ENCODE measurements at regions not wholly inside any gene's neighbourhood (a gene's known extent, or its start where the extent isn't known, plus 50 kb on each side); places are given as distances from the start of the nearest gene placed in this dataset.

DNA sequence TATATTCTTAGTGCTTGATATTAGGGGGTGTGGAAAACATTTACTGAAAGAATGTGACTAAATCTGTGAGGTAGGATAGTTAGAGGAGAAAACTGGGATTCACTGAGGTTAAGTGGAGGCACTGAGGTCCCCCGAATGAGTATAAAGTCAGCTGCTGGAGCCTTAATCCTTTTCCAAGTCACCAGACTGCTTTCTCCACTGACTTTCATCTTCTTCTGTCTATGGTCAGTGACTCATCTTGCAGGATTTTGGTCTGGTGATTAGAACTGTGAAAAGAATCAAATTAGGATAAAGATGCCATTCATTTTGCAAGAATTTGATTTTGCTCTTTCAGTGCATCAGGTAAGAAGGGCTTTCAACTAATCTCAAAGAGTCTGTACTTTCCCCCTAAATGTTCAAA is 89.3 kb upstream of the ALDH1A1 start:
- DNase-seq (ENCODE audit: low read depth in 1 of 2, low spot score in 1 of 2) = no peak
- Histone ChIP-seq H3K27ac (replicated peaks) (no peak overlapping the region), H3K27me3 (ENCODE audit: insufficient read depth, poor library complexity, severe bottlenecking) (peaks cover 2% of the 10 kb centered on the region), H3K4me3 (replicated peaks; ENCODE audit: insufficient read depth, low read length) (no peak overlapping the region)
- TF ChIP-seq, protein P1, sequence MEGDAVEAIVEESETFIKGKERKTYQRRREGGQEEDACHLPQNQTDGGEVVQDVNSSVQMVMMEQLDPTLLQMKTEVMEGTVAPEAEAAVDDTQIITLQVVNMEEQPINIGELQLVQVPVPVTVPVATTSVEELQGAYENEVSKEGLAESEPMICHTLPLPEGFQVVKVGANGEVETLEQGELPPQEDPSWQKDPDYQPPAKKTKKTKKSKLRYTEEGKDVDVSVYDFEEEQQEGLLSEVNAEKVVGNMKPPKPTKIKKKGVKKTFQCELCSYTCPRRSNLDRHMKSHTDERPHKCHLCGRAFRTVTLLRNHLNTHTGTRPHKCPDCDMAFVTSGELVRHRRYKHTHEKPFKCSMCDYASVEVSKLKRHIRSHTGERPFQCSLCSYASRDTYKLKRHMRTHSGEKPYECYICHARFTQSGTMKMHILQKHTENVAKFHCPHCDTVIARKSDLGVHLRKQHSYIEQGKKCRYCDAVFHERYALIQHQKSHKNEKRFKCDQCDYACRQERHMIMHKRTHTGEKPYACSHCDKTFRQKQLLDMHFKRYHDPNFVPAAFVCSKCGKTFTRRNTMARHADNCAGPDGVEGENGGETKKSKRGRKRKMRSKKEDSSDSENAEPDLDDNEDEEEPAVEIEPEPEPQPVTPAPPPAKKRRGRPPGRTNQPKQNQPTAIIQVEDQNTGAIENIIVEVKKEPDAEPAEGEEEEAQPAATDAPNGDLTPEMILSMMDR (IDR thresholded peaks at IDR 0.05; ENCODE audit: insufficient read depth, low read length) = no peak
- TF ChIP-seq REST (IDR thresholded peaks at IDR 0.05; ENCODE audit: insufficient replicate concordance, low read depth) = no peak

GRCh38 chr9:73039271-73040263 is 86.7 kb upstream of the ALDH1A1 start:
- Histone ChIP-seq H3K4me3 (replicated peaks; ENCODE audit: insufficient read depth, low read length) (no peak overlapping the region), H3K27me3 (ENCODE audit: insufficient read depth, poor library complexity, severe bottlenecking) (peaks cover 2% of the 10 kb centered on the region), H3K27ac (replicated peaks) (no peak overlapping the region)
- TF ChIP-seq POLR2AphosphoS5 (IDR thresholded peaks at IDR 0.05; ENCODE audit: low read depth) (no peak), REST (IDR thresholded peaks at IDR 0.05; ENCODE audit: insufficient replicate concordance, low read depth) (no peak), SPI1 (IDR thresholded peaks at IDR 0.05; ENCODE audit: borderline replicate concordance, low read depth) (no peak), GABPA (IDR thresholded peaks at IDR 0.05; ENCODE audit: low read depth) (no peak)
- TF ChIP-seq, protein P1 (IDR thresholded peaks at IDR 0.05; ENCODE audit: insufficient read depth, low read length) = no peak
- no peak for DNase-seq (ENCODE audit: low read depth in 1 of 2, low spot score in 1 of 2)

- H3K4me3 ChIP-seq (replicated peaks; ENCODE audit: insufficient read depth, low read length) = no peak overlapping the region
- DNase-seq (ENCODE audit: low read depth in 1 of 2, low spot score in 1 of 2) = no peak
- peaks cover 2% of the 10 kb centered on the region for H3K27me3 ChIP-seq (ENCODE audit: insufficient read depth, poor library complexity, severe bottlenecking)
- TF ChIP-seq GABPA (IDR thresholded peaks at IDR 0.05; ENCODE audit: low read depth) (no peak), POLR2AphosphoS5 (IDR thresholded peaks at IDR 0.05; ENCODE audit: low read depth) (no peak), REST (IDR thresholded peaks at IDR 0.05; ENCODE audit: insufficient replicate concordance, low read depth) (no peak), SPI1 (IDR thresholded peaks at IDR 0.05; ENCODE audit: borderline replicate concordance, low read depth) (no peak)
- TF ChIP-seq, protein P1 (IDR thresholded peaks at IDR 0.05; ENCODE audit: insufficient read depth, low read length) = no peak
- H3K27ac ChIP-seq (replicated peaks) = no peak overlapping the region
These were observed 85.8 kb upstream of the ALDH1A1 start for GRCh38 chr9:73038613-73039012.

All from HL-60 (cell line).